ENCODE measurements at regions not wholly inside any gene's neighbourhood (a gene's known extent, or its start where the extent isn't known, plus 50 kb on each side); places are given as distances from the start of the nearest gene placed in this dataset.

DNA sequence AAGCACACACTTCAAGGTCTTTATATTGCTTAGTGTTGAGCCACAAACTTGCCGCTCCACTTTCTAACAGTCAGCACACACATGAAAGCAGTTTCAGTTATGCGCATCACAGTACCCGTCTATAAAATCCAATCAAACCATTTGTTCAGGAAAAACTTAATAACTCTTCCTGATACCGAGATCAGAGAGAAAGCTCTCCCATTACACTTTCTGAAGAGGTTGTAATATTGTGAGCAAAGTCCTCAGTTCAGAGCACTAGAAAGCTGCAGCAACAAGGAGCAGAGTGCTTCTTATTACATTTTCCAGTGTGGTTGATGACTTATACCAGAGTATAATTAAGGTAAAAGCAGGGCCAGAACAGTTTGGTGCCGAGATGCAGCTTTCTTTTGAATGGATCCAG is 102.8 kb upstream of the F3 start:
- DNase-seq (ENCODE audit: low spot score): no peak

DNA sequence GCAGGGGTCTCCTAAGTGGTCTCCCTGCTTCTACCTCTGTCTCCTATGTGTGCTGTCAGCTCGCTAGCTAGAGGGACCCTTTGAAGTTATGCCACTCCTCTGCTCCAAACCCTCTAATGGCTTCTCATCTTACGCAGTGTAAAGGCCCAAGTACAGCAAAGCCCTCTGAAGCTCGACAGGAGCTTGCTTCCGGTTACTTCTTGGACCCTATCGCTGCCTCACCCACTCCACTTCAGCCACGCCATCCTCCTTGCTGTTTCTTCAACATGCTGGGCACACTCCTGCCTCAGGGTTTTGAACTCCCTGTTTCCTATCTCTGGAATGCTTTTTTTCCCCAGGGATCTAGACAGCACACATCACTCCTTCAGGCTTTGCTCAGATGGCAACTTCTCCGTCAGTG is 102.3 kb upstream of the F3 start:
- DNase-seq (ENCODE audit: low spot score): no peak

DNA sequence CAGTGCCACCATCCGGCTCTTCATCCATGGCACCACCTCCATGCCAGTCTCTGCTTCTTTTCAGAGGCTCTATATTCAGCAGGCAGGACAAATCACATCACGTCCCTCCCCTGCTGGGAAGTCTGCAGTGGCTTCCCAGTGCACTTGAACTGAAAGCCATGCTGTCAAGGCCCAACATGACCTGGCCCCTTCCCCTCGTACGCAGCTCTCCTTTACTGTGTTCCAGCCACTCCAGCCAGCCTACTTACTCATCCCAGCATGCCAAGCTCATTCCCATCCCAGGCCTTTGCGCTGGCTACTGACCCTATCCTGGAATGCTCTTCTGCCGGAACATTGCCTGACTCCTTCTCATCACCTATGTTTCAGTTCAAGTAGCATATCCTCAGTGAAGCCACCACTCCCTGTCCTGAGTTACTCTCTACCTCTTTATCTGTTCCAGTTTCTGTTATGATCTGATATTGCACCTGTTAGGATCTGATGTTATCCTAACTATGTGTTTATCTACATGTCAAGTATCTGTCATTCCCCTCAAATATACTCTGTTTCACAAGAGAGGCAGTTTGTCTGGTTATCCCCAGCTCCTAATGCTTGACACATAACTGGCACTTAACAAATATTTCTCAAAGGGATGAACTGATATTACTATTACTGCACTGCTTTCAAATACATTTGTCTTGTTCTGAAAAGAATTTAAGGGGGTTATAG is 101.2 kb upstream of the F3 start:
- DNase-seq (ENCODE audit: low spot score): no peak

- no peak for DNase-seq (ENCODE audit: low spot score)
Observed at GRCh38 chr1:94641990-94642389, 100.4 kb upstream of the F3 start.

GRCh38 chr1:94640125-94640524 is 98.6 kb upstream of the F3 start:
- DNase-seq (ENCODE audit: low spot score): no peak

GRCh38 chr1:94637121-94637520 is 95.6 kb upstream of the F3 start:
- DNase-seq (ENCODE audit: low spot score): no peak

DNA sequence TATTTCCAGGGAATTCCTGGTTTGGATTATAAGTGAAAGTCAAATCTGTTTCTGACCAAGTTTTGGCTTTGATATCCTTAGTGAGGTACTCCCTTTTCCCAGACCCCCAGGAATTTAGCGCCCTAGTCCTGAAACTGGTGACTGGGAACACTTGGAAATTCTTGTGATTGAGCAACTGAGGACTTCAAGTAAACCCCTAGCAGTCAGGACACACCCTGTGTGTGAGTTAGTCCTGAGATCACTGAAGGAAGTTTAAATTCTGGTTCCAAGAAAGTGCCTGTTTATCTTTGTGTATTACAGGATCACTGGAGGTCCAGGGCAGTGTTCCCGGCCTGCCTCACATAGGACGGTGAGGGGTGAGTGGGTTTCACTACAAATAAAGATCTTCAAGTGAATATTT is 95.1 kb upstream of the F3 start:
- peak; percentile 62 for DNase-seq (ENCODE audit: low spot score)

DNA sequence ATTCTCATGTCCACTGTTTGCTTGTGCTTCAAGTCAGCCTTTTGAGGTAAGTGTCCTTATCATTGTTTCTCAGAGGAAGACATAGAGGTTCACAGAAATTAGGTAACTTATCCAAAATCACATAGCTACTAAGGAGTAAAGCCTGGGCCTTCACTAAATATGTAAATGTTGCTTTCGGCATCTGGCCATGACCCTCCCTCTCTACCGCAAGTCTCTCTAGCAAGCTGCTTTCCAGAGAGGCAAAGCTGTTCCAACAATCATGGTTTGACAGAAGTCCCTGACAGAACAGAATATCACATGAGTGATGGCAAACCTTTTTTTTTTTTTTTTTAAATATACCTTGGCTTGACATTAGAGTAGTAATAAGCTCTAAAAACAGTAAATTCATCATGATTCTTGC is 94.5 kb upstream of the F3 start:
- DNase-seq (ENCODE audit: low spot score): no peak

DNA sequence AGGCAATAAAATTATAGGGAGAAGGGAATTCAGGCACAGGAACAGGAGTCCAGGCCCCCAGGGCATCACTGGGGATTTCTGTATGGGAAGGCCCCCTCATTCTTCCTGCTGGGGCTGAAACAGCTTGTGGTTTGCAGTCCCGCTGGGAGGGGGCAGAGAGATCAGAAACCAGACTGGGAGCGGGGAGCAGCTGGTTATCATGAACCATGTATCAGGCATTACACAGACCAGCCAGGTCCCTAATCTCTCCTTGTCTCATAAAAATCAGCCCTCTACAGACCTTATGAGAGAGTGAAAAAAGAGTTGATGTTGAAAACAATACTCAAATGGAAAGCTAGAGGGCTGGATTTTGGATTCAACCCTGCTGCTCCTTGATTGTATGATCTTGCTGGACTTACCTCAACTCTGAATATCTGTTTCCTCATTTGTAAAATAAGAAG is 93.4 kb upstream of the F3 start:
- DNase-seq (ENCODE audit: low spot score): no peak

GRCh38 chr1:94633051-94633450 is 91.5 kb upstream of the F3 start:
- peak; percentile 59 for DNase-seq (ENCODE audit: low spot score)

DNA sequence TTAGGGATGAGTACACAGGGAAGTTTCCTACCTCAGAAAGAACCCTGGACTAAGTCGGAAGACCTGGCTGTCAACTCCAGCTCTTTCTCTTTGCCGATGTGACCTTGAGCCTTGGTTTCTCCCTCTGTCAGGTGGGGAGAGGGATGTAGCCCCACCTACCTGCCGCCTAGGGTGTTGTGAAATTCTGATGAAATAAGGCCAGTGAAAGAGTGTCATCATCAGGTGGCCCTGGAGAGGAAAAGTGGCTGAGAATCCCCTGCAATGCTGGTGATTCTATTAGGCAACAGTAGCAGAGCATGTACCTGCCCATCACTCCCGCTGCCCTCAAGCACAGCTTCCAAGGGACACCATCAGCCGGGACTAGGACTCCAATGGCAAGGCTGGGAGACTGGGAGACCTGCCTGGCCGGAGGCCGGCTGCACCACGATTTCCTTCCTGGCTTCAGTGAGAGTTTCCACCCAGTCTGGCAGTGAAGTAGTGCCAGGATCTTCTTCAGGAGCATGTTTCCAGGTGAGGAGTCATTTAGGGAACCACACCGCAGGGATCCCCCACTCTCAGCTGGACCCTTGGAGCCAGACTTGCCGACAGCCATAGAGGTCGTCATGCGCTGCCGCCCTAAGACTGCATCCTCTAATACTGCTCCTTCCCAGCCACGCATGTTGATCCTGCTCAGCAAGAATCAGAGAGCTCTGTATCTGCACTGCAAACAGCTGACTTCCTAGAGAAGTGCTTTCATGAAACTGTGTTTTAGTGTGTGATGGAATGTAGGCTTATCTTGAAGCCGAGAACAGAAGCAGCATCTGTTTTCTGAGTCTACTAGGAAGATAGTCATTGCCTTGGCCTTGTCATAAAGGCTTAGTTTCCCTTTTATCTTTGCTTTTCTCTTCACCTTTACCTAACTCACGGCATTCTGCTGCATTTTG is 88.0 kb upstream of the F3 start:
- no peak for DNase-seq (ENCODE audit: low spot score)

- no peak for DNase-seq (ENCODE audit: low spot score)
Observed at GRCh38 chr1:94628499-94628843, 86.9 kb upstream of the F3 start.

DNA sequence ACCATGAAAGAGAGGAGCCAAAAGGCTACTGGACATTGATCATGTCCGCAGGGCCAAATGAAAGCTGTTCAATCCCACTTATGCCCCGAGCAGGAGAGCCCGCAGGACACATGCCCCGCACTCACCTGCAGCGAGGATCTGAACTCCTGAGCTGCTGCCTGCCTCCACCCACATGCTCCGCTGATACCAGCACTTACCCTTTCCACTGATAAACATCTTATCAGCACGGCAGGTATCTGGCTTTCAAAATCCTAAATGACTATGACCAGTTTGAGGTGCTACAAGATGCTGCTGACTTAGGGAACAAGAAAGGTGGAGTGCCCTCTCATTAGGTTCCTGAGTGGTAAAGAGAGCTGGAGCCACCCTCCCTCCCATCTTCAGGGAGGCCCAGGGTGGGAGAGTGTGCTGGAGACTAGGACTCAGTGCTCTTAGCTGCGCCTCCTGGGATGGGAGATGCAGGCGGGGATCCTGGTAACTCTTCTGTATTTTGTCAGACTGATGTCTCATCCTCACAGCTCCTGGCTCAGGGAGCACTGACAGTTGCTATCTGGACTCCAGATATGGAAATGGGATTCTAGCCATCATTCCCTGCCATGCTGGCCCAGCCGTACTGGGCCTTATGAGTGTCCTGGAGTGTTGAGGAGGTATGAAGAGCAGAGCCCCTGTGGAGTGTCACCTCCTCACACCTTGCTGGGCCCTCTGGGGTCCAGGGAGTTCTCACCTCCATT is 86.4 kb upstream of the F3 start:
- DNase-seq (ENCODE audit: low spot score): no peak

DNA sequence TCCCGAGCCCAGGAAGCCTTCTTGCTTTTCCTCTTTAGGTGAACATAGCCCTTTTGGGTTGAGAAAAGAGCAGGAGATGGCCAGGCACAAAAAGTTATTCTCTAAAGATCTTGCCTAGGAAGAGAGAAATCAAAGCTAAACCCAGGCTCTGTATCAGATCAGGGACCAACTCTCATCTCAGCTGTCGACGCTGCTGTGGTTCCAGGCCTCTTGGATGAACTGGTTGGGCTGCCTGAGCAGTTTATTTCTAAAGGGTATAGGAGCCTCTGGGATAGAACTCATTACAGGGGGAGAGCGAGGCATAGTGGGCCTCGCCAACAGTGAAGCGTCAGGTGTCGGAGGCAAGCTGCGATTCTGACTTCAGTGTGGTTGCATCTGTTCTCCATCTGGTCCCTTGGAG is 82.6 kb upstream of the F3 start:
- no peak for DNase-seq (ENCODE audit: low spot score)

- peak; percentile 19 for DNase-seq (ENCODE audit: low spot score)
Observed at GRCh38 chr1:94623560-94624148, 82.1 kb upstream of the F3 start.

DNA sequence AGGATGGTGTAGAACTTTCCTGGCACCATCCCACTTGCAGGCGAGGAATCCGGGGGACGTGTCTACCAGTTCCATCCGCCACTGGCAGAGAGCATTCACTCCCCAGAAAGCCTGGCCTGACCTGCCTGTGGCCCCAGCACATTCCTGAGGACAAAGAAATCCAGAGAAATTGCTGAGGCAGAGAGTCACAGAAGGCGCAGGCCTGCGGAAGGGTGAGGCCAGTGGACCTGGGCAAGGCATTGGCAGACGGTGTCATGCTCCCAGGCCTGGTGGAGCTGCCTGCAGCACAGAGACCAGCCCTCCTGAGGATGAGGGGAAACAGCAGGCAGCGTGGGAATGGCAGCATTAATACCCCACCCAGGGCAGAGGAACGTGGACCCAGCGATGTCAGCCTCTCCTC is 81.2 kb upstream of the F3 start:
- DNase-seq (ENCODE audit: low spot score): peak; percentile 39

DNA sequence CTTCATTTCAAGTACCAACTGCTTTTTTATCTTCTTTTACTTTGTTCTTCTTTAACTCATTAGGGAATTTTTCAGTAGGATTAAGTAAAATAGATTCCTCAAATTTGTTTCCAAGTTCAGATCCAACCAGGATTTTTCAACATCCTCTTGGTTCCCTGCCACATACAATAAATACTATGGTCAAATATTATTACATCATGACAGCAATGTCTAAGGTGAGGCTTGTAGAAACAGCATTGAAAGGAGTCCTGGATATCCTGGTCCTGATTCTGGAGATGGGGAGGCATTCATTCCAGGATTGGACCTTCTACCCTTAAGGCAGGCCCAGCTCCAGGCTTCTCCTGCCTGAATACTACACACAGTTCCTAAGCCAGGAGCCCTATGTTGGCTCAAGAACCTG is 80.2 kb upstream of the F3 start:
- DNase-seq (ENCODE audit: low spot score): no peak

GRCh38 chr1:94621395-94621794 is 79.8 kb upstream of the F3 start:
- DNase-seq (ENCODE audit: low spot score): peak; percentile 22

DNA sequence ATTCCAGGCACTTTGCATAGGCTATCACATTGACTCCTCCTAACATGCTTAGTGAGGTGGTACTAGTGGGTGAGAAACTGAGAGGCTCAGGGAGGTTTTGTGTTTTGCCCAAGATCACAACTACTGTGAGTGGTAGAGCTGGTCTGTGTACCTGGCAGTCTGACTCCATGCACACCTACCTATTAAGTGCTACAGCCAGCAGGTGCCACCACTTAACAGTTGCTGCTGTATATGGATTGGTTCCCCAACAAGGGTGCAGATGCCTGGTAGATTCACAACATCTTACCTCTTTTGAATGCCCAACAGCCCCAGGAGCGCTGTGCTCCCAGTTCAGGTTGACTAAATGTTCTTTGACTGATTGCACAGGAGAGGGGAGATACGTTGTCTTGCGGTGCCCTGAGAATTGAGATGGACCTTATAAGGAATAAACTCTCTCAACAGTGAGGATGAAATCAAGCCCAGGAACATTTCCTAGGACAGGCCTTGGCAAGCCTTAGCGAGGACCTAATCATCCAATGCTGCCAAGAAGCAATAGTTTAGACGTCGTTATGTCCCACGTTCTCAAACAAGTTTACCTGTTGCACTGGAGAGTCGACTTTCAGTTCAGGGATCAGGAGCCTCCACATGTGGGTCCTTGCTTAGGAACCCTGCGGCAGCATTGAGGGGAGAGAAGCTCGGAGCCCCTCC is 78.9 kb upstream of the F3 start:
- DNase-seq (ENCODE audit: low spot score): no peak

DNA sequence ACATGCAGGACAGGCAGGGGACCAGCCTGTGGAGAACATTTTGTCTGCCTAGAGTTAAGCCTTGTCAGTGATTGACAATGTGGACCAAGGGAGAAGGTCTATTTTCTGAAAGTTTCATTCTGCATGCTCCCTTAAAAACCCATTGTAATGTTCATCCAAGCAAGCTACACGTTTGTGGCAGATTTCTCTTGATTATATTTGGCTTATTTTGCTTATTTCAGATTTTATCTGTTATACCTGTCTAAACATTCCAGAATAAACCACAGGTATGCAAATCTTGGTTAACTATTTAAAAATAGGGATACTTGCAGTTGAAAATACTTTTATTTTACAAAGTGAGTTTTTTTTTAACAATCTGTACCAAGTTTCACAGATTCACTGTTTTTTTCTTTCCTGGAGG is 78.2 kb upstream of the F3 start:
- no peak for DNase-seq (ENCODE audit: low spot score)

GRCh38 chr1:94617957-94618739 is 76.6 kb upstream of the F3 start:
- no peak for DNase-seq (ENCODE audit: low spot score)

Measured in GM03348 (cell line).